ENCODE measurements at regions not wholly inside any gene's neighbourhood (a gene's known extent, or its start where the extent isn't known, plus 50 kb on each side); places are given as distances from the start of the nearest gene placed in this dataset.

DNA sequence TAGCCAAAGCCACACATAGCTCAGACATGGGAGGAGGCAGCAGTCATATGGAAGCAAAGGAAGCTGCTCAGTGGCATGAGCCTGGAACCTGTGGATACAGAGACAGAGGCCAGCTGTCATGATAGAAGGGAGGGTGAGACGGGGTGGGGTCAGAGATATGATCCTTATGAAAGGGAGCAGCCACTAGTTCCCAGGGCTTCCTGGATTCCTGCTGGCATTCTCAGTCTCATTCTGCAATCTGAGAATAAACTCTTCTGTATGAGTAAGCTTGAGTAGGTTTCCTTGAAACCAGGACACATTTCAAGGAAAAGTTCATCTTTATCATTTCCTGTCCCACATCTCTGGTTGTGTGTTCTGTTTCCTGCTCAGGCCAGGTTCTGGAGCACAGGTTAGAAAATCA, 220.2 kb upstream of the SNX19 start:
- TF ChIP-seq, protein P1, sequence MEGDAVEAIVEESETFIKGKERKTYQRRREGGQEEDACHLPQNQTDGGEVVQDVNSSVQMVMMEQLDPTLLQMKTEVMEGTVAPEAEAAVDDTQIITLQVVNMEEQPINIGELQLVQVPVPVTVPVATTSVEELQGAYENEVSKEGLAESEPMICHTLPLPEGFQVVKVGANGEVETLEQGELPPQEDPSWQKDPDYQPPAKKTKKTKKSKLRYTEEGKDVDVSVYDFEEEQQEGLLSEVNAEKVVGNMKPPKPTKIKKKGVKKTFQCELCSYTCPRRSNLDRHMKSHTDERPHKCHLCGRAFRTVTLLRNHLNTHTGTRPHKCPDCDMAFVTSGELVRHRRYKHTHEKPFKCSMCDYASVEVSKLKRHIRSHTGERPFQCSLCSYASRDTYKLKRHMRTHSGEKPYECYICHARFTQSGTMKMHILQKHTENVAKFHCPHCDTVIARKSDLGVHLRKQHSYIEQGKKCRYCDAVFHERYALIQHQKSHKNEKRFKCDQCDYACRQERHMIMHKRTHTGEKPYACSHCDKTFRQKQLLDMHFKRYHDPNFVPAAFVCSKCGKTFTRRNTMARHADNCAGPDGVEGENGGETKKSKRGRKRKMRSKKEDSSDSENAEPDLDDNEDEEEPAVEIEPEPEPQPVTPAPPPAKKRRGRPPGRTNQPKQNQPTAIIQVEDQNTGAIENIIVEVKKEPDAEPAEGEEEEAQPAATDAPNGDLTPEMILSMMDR (conservative IDR thresholded peaks at IDR 0.05; ENCODE audit: low read depth, low read length), result no peak
- DNase-seq (ENCODE audit: low read depth), result no peak
- H3K4me3 ChIP-seq (ENCODE audit: low read length), result no peak overlapping the region

DNA sequence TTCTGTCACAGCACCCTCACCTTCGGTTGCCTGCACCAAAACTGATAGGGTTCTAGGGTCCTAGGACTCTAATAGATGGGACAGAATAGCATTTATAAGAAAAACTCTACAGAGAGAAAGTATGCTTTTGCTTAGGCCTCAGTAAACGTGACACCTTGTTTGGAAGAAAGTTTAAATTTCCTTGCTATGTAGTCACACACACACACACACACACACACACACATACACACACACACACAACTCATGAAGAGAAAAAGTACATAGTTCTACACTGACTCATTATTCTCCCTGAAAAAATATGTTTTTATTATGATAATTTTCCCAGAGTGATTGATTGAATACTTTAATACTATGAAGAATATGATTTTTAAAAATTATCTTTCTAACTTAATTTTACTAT, 220.8 kb upstream of the SNX19 start:
- TF ChIP-seq, protein P1 (conservative IDR thresholded peaks at IDR 0.05; ENCODE audit: low read depth, low read length), result no peak
- DNase-seq (ENCODE audit: low read depth), result no peak
- H3K4me3 ChIP-seq (ENCODE audit: low read length), result no peak overlapping the region

DNA sequence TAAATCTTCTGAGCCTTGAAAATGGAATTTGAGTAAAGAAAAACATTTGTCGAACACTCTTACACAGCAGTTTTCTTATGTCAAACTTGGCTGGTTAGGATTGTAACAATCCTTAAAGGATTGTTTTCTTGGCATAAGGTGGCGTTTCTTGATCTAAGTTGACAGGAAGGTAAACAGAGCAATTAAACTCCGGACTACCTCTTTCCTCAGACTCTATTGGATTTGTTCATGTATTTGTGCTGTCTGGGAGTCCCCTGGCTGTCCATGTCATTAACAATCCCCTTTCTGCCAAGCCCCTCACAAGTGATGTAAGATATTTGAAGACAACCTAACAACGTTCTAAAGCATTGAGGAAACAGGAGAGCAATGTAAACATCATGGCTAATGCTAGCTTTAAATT, 222.5 kb upstream of the SNX19 start:
- no peak overlapping the region for H3K4me3 ChIP-seq (ENCODE audit: low read length)
- TF ChIP-seq, protein P1 (conservative IDR thresholded peaks at IDR 0.05; ENCODE audit: low read depth, low read length), result no peak
- DNase-seq (ENCODE audit: low read depth), result no peak

DNA sequence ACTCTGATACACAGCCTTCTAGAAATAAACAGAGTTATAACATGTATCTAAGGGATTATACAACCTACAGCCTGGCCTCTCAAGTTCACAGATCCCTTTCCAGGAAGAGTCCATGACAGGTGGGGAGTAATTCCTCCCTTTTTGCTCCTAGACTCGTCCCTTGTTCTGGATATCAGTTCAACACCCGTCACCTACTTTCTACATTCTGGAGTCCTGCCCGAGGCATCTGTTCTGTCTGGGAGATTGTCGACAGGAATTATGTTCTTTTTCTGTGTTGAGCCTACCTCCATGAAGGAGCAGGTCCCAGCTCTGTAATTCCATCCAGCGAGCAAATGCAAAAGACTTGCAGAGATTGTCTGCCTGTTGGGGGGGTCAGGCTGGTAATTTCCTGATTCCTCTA, 224.6 kb upstream of the NTM start:
- TF ChIP-seq, protein P1 (conservative IDR thresholded peaks at IDR 0.05; ENCODE audit: low read depth, low read length), result no peak
- no peak for DNase-seq (ENCODE audit: low read depth)
- no peak overlapping the region for H3K4me3 ChIP-seq (ENCODE audit: low read length)

DNA sequence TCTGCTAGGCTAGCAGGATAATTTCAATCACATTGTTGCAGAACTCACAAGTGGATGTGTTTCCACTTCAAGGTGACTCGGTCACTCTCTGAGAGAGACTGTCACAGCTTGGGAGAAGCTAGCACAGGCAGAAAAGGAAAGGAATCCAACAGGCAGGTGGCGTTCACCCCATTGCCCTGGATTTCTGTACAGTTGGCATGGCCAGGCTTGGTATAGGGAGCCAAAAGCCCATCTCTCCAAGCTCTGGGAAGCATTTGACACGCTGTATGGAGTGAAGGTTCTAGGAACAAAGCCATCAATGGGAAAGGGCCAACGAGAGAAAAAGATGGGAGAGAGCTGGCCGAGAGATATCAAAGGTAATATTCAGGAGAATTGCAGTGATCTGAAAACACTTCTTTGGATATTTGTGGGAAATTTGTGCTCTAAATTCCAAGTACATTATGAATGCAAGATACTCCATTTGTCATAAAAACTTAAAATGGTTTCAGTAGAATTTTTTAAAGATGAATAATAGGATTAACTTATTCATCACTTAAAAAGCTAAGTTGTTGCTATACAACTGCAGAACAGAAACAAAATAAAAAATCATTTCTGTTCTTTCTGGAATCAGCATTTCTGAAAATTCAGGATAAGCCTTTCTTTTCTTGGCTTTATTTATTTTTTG, 223.5 kb upstream of the NTM start:
- no peak overlapping the region for H3K4me3 ChIP-seq (ENCODE audit: low read length)
- no peak for DNase-seq (ENCODE audit: low read depth)
- TF ChIP-seq, protein P1 (conservative IDR thresholded peaks at IDR 0.05; ENCODE audit: low read depth, low read length), result no peak

DNA sequence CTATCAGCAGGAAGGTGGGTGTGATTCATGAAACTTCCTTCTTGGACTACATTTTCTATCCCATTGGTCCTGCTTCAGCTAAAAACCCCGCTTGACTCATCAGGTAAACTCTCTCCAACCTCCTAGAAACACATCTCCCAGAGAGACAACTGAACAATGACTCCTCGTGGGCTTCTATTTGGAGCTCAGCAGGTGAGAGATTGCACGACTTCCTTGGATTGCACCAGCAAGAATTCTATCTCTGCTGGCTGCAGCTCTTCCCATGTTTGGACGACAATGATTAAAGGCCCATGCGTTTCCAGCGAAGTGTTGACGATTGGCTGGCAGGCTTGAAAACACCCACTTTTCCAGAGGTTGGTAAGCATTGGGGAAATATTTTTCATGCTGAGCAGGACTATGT, 216.1 kb upstream of the NTM start:
- DNase-seq (ENCODE audit: low read depth), result no peak
- no peak overlapping the region for H3K4me3 ChIP-seq (ENCODE audit: low read length)
- TF ChIP-seq, protein P1 (conservative IDR thresholded peaks at IDR 0.05; ENCODE audit: low read depth, low read length), result no peak

DNA sequence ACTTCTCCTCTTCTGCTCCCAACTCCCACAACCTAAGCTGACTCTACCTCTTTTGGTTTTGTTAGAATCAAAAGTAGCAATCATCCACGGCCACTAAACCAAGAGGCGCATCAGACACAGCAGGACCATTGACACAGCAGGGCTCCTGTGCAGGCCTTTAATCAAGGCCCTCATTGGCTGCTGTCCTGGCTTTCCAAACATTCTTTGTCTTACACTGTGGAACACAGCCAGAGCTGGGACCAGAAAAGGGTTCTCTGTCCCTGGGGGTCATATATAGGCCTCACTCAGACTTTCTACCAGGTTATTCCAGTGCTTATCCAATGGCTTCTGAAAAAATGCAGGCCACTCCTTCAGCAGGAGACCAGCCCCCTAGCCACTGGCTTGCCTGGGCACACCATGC, 212.7 kb upstream of the NTM start:
- DNase-seq (ENCODE audit: low read depth), result no peak
- TF ChIP-seq, protein P1 (conservative IDR thresholded peaks at IDR 0.05; ENCODE audit: low read depth, low read length), result no peak

More for the DNA sequence above, 212.7 kb upstream of the NTM start:
- no peak overlapping the region for H3K4me3 ChIP-seq (ENCODE audit: low read length)

Data from retinal pigment epithelial cell (primary cell).